ENCODE measurements at regions not wholly inside any gene's neighbourhood (a gene's known extent, or its start where the extent isn't known, plus 50 kb on each side); places are given as distances from the start of the nearest gene placed in this dataset.

GRCh38 chr2:17242813-17243485 lies 275.3 kb downstream of the RAD51AP2 start:
- no peak overlapping the region for H2BK120ac ChIP-seq (ENCODE audit: low read depth, low read length, poor library complexity, severe bottlenecking)
- H3K23ac ChIP-seq (ENCODE audit: insufficient read length, low read depth, low read length), result no peak overlapping the region
- Mint-ChIP-seq H3K27me3 (ENCODE audit: low read depth) (peaks cover 1% of the 10 kb centered on the region; the same call in 1 of the 2 replicates), H3K4me3 (no peak overlapping the region), H3K36me3 (ENCODE audit: insufficient read depth in 1 of 3, low read depth in 3 of 3) (no peaks in the 10 kb centered on the region), H3K27ac (no peak overlapping the region), H3K9me3 (no peaks in the 10 kb centered on the region), H3K4me1 (peaks cover 7 to 8% of the 10 kb centered on the region in 2 experiments)
- H3K9ac ChIP-seq (ENCODE audit: extremely low read depth, insufficient read length, low read length), result no peak overlapping the region
- no peak overlapping the region for H3K18ac ChIP-seq (ENCODE audit: insufficient read length, low read depth, low read length)
- no peak for DNase-seq
- no peak overlapping the region for H3K4ac ChIP-seq (ENCODE audit: low read depth, low read length)
- H3K14ac ChIP-seq (ENCODE audit: insufficient read depth, low read length), result no peak overlapping the region
- no CpG with 5 or more reads among the region's 3 CpGs for WGBS (ENCODE audit: extremely low coverage, insufficient read length, low lambda C conversion rate)
- H3K79me2 ChIP-seq (ENCODE audit: insufficient read depth, low read length), result no peaks in the 10 kb centered on the region
- H4K5ac ChIP-seq (ENCODE audit: insufficient read length, low read depth, low read length), result no peak overlapping the region
- no peak overlapping the region for H3K56ac ChIP-seq (ENCODE audit: insufficient read length, low read depth, low read length)
- no peak overlapping the region for H2BK15ac ChIP-seq (ENCODE audit: low read depth, low read length)
- no peak overlapping the region for H4K91ac ChIP-seq (ENCODE audit: insufficient read length, low read depth, low read length)
- no peaks in the 10 kb centered on the region for H4K20me1 ChIP-seq (ENCODE audit: control insufficient read depth, insufficient read depth, insufficient read length)
- TF ChIP-seq, protein P1, sequence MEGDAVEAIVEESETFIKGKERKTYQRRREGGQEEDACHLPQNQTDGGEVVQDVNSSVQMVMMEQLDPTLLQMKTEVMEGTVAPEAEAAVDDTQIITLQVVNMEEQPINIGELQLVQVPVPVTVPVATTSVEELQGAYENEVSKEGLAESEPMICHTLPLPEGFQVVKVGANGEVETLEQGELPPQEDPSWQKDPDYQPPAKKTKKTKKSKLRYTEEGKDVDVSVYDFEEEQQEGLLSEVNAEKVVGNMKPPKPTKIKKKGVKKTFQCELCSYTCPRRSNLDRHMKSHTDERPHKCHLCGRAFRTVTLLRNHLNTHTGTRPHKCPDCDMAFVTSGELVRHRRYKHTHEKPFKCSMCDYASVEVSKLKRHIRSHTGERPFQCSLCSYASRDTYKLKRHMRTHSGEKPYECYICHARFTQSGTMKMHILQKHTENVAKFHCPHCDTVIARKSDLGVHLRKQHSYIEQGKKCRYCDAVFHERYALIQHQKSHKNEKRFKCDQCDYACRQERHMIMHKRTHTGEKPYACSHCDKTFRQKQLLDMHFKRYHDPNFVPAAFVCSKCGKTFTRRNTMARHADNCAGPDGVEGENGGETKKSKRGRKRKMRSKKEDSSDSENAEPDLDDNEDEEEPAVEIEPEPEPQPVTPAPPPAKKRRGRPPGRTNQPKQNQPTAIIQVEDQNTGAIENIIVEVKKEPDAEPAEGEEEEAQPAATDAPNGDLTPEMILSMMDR (conservative IDR thresholded peaks at IDR 0.05), result no peak
- no peak overlapping the region for H3K4me2 ChIP-seq (ENCODE audit: insufficient read depth, insufficient read length, low read length)
- no peaks in the 10 kb centered on the region for H3K23me2 ChIP-seq (ENCODE audit: insufficient read length, low read depth, low read length, poor library complexity, severe bottlenecking)
- no peaks in the 10 kb centered on the region for H3K27me3 ChIP-seq (ENCODE audit: insufficient read depth, low read length)
- H3K79me1 ChIP-seq (ENCODE audit: insufficient read depth, low read depth, low read length, poor library complexity, severe bottlenecking), result no peaks in the 10 kb centered on the region
- H3K9me3 ChIP-seq (ENCODE audit: control insufficient read depth, low read depth, low read length), result no peaks in the 10 kb centered on the region
- no peak overlapping the region for H2BK12ac ChIP-seq (ENCODE audit: insufficient read length, low read depth, low read length)
- H4K8ac ChIP-seq (replicated peaks; ENCODE audit: insufficient read length, low read depth, low read length), result no peak overlapping the region
- H3T11ph ChIP-seq (ENCODE audit: low read length), result no peak overlapping the region
- H2AFZ ChIP-seq (ENCODE audit: low read length), result no peak overlapping the region
- 0 out of 2 replicates have a peak, but pooled peaks cover 5% of the 10 kb centered on the region for H3K4me1 ChIP-seq (ENCODE audit: insufficient read depth, low read length)
- H2BK20ac ChIP-seq (ENCODE audit: low read depth, low read length, poor library complexity, severe bottlenecking), result no peak overlapping the region
- no peak overlapping the region for H2BK5ac ChIP-seq (ENCODE audit: insufficient read length, low read length)
- no peak overlapping the region for H3K27ac ChIP-seq (ENCODE audit: insufficient read length, low read depth, low read length)
- H2AK5ac ChIP-seq (ENCODE audit: insufficient read length, low read length), result no peak overlapping the region

Data from H9 (cell line).